ENCODE measurements at regions not wholly inside any gene's neighbourhood (a gene's known extent, or its start where the extent isn't known, plus 50 kb on each side); places are given as distances from the start of the nearest gene placed in this dataset.

DNA sequence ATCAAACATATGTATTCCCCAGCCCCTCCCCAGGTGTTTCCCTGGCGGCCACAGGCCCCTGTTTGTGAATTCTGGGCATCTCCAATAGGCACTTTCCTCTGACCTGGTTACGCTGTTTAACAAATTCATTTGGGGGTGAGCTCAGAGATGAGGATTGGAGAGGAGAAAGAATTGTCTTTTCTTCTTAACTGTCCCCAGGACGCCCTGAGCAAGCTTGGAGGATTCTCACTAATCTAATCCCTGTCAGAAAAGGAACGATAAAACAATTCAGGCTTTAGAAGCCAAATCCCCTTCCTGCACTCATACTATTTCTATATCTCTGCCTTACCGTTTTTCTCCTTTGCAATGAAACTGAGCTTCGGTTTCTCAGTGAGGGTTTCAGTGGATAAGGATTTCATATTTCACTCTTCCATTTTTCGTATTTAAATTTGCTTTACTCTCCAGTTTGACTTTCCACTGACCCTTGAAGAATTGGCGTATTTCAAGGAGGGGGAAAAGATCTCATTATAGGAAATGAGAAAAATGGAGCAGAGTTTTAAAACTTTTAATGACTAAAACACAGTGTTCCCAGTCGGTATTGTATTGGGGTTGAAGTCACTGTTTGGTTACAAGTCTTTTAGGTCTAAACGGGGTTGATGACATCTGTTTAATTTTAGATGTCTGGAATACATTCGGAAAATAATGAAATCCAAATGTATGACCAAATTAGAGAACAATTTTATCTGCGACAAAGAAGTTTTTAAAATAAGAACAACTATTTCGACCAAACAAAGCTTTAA, 180.1 kb downstream of the MACROH2A1 start:
- no peaks in the 10 kb centered on the region for H3K9me3 ChIP-seq
- no peak overlapping the region for H3K4me3 ChIP-seq
- no peak overlapping the region for H3K4me2 ChIP-seq
- ChIA-PET POLR2A (no interaction called here), CTCF (interaction anchor here (1.0 to 1.4 kb wide), 4 partner anchors 16 to 27 kb away, joined by 3 read pairs; no protein-coding TSS in a partner anchor)
- no peak overlapping the region for H3K27ac ChIP-seq
- no peak for FAIRE-seq
- 71% methylated on average over 13 of the region's 13 CpGs for WGBS (ENCODE audit: missing lambda C conversion rate)
- ATAC-seq: no peak
- TF ChIP-seq ZSCAN20 (CRISPR knock-in tag; IDR thresholded peaks at IDR 0.05) (no peak), HDAC2 (IDR thresholded peaks at IDR 0.05) (no peak), CEBPB (IDR thresholded peaks at IDR 0.05) (no peak), ESRRA (IDR thresholded peaks at IDR 0.05; ENCODE audit: borderline replicate concordance, low read length) (no peak), NFE2L2 (conservative IDR thresholded peaks at IDR 0.05; ENCODE audit: low read length) (no peak), HOXB5 (CRISPR knock-in tag; IDR thresholded peaks at IDR 0.05) (no peak), FOSB (CRISPR knock-in tag; IDR thresholded peaks at IDR 0.05) (no peak), PHF8 (IDR thresholded peaks at IDR 0.05; ENCODE audit: borderline replicate concordance, low read depth) (no peak), KDM5A (IDR thresholded peaks at IDR 0.05) (no peak), RARB (CRISPR knock-in tag; IDR thresholded peaks at IDR 0.05) (no peak), CHD4 (IDR thresholded peaks at IDR 0.05; ENCODE audit: borderline replicate concordance) (no peak)
- TF ChIP-seq, protein P1, sequence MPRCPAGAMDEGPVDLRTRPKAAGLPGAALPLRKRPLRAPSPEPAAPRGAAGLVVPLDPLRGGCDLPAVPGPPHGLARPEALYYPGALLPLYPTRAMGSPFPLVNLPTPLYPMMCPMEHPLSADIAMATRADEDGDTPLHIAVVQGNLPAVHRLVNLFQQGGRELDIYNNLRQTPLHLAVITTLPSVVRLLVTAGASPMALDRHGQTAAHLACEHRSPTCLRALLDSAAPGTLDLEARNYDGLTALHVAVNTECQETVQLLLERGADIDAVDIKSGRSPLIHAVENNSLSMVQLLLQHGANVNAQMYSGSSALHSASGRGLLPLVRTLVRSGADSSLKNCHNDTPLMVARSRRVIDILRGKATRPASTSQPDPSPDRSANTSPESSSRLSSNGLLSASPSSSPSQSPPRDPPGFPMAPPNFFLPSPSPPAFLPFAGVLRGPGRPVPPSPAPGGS (IDR thresholded peaks at IDR 0.05): no peak
- no peak for DNase-seq (ENCODE audit: low read depth in 1 of 2, low spot score in 1 of 2)
- no peaks in the 10 kb centered on the region for H3K4me1 ChIP-seq

DNA sequence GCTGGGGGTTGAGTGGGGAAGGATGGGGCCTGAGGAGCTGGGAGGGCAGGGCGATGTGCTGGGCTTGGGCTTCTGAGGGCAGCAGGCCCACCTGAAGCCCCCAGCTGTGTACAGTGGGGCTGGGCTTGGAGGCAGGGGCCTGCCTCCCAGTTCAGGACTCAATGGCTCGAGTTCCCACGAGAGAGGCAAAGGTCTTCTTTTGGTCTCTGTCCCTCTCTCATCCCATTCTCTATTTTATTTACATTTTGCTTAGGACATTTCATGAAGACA, 180.6 kb downstream of the MACROH2A1 start:
- Histone ChIP-seq H3K27ac (no peak overlapping the region), H3K4me1 (no peaks in the 10 kb centered on the region), H3K9me3 (no peaks in the 10 kb centered on the region), H3K4me2 (no peak overlapping the region), H3K4me3 (no peak overlapping the region)
- TF ChIP-seq CHD4 (IDR thresholded peaks at IDR 0.05; ENCODE audit: borderline replicate concordance) (no peak), RNF2 (IDR thresholded peaks at IDR 0.05; ENCODE audit: borderline replicate concordance, low read depth) (no peak)
- FAIRE-seq (no peak), DNase-seq (ENCODE audit: low read depth in 1 of 2, low spot score in 1 of 2) (no peak), ATAC-seq (no peak)
- 74% methylated on average over 3 of the region's 3 CpGs for WGBS (ENCODE audit: missing lambda C conversion rate)
- ChIA-PET POLR2A (no interaction called here), CTCF (interaction anchor here (1.0 to 1.7 kb wide), 5 partner anchors 16 to 114 kb away, joined by 3 to 4 read pairs (median 3); no protein-coding TSS in a partner anchor)

DNA sequence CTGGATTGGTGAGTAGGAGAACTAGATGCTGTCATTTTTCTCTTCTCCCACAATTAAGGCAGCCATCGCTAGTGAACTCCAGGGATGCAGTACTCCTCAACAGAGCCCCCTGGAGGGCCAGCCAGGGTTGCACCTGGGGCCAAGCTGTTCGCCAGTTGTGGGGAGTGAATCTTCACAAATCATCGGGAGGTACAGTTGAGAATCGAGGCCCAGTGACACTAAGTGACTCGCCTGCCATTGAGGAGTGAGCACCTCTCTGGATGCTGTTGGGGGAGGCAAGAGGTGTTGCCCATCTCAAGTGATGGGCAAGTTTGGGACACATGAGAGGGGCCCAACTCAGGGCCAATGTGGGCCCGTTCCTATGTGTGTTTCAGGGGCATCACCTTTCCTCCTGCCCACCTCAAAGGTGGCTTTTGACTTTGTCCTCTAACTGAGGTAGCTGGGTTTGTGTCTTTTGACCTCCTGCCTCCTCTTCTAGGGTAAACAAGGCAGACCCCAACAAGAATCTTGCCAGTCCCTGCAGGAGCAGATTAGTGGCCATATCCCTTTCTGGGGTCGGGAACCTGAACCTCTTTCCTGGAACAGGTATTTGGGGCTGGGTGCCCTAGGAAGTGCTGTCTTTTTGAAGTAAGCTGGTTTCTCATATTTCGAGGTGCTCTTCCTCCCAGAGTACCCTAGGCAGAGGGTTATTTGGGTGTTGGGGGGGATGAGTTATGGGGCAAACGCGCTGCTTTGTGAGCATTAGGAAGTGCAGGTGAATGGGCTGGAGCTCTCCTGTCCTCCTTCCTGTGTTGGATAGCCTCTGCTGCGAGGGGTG, 181.2 kb downstream of the MACROH2A1 start:
- Histone ChIP-seq H3K4me2 (no peak overlapping the region), H3K9me3 (no peaks in the 10 kb centered on the region), H3K27ac (no peak overlapping the region), H3K4me1 (no peaks in the 10 kb centered on the region), H3K4me3 (no peak overlapping the region)
- 84% methylated on average over 10 of the region's 11 CpGs for WGBS (ENCODE audit: missing lambda C conversion rate)
- FAIRE-seq: no peak
- TF ChIP-seq, protein P2, sequence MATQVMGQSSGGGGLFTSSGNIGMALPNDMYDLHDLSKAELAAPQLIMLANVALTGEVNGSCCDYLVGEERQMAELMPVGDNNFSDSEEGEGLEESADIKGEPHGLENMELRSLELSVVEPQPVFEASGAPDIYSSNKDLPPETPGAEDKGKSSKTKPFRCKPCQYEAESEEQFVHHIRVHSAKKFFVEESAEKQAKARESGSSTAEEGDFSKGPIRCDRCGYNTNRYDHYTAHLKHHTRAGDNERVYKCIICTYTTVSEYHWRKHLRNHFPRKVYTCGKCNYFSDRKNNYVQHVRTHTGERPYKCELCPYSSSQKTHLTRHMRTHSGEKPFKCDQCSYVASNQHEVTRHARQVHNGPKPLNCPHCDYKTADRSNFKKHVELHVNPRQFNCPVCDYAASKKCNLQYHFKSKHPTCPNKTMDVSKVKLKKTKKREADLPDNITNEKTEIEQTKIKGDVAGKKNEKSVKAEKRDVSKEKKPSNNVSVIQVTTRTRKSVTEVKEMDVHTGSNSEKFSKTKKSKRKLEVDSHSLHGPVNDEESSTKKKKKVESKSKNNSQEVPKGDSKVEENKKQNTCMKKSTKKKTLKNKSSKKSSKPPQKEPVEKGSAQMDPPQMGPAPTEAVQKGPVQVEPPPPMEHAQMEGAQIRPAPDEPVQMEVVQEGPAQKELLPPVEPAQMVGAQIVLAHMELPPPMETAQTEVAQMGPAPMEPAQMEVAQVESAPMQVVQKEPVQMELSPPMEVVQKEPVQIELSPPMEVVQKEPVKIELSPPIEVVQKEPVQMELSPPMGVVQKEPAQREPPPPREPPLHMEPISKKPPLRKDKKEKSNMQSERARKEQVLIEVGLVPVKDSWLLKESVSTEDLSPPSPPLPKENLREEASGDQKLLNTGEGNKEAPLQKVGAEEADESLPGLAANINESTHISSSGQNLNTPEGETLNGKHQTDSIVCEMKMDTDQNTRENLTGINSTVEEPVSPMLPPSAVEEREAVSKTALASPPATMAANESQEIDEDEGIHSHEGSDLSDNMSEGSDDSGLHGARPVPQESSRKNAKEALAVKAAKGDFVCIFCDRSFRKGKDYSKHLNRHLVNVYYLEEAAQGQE (IDR thresholded peaks at IDR 0.05): no peak
- TF ChIP-seq RAD21 (conservative IDR thresholded peaks at IDR 0.05 in 1 of 2, IDR thresholded peaks at IDR 0.05 in 1 of 2): peak in 1 of 2 experiments; percentile 7; a peak in 1 of 5 replicates
- TF ChIP-seq SREBF2 (IDR thresholded peaks at IDR 0.05): no peak
- TF ChIP-seq GATA3 (IDR thresholded peaks at IDR 0.05; ENCODE audit: borderline replicate concordance): no peak
- TF ChIP-seq ESRRA (IDR thresholded peaks at IDR 0.05; ENCODE audit: borderline replicate concordance, low read length): no peak
- TF ChIP-seq, protein P3, sequence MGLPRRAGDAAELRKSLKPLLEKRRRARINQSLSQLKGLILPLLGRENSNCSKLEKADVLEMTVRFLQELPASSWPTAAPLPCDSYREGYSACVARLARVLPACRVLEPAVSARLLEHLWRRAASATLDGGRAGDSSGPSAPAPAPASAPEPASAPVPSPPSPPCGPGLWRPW (IDR thresholded peaks at IDR 0.05): no peak
- ChIA-PET CTCF (interaction anchor here (1.0 to 1.7 kb wide), 6 partner anchors 10 to 115 kb away, joined by 3 to 4 read pairs (median 3); no protein-coding TSS in a partner anchor), POLR2A (no interaction called here)
- peak in 1 of 2 experiments; percentile 68; a peak in 3 of 6 replicates for ATAC-seq
- DNase-seq (ENCODE audit: low read depth in 1 of 2, low spot score in 1 of 2): peak in 1 of 2 experiments; percentile 18

Measured in A549 (cell line).